ENCODE measurements at regions not wholly inside any gene's neighbourhood (a gene's known extent, or its start where the extent isn't known, plus 50 kb on each side); places are given as distances from the start of the nearest gene placed in this dataset.

GRCh38 chr1:4044967-4045366 is 144.9 kb upstream of the C1orf174 start:
- no peaks in the 10 kb centered on the region for H4K20me1 ChIP-seq (replicated peaks; ENCODE audit: control insufficient read depth, extremely low read depth, insufficient read depth, low read length)
- TF ChIP-seq POLR2A (IDR thresholded peaks at IDR 0.05; ENCODE audit: low read depth, low read length) (no peak), GATA2 (IDR thresholded peaks at IDR 0.05; ENCODE audit: insufficient read depth, insufficient read length, low read depth, low read length) (no peak), POLR2AphosphoS5 (IDR thresholded peaks at IDR 0.05; ENCODE audit: insufficient read depth, low read depth, low read length) (no peak), EZH2 (IDR thresholded peaks at IDR 0.05; ENCODE audit: borderline replicate concordance, low read depth, low read length, severe bottlenecking) (no peak), MAX (IDR thresholded peaks at IDR 0.05; ENCODE audit: insufficient read depth, insufficient read length) (no peak), CTCF (IDR thresholded peaks at IDR 0.05; ENCODE audit: extremely low read depth in 1 of 2, insufficient read depth in 1 of 2, low read depth in 1 of 2, low read length in 2 of 2) (no peak), JUN (IDR thresholded peaks at IDR 0.05; ENCODE audit: borderline replicate concordance, insufficient read depth, insufficient read length, low read depth) (no peak)
- no peaks in the 10 kb centered on the region for H3K27me3 ChIP-seq (ENCODE audit: control insufficient read depth in 2 of 2, insufficient read depth in 2 of 2, low read length in 2 of 2)
- intact Hi-C loops (cut with micrococcal nuclease), result no loop called here
- ChIA-PET POLR2A (no interaction called here), CTCF (no interaction called here)
- H3K9me3 ChIP-seq (replicated peaks; ENCODE audit: control insufficient read depth, insufficient read depth, low read length), result peaks cover 2% of the 10 kb centered on the region
- H3K79me2 ChIP-seq (ENCODE audit: control insufficient read depth, insufficient read depth, low read length), result no peaks in the 10 kb centered on the region
- no peaks in the 10 kb centered on the region for H3K9me1 ChIP-seq (replicated peaks; ENCODE audit: control insufficient read depth, extremely low read depth, insufficient read depth, low read length)
- H3K27ac ChIP-seq (ENCODE audit: insufficient read depth, low read depth, low read length), result no peak overlapping the region
- H3K36me3 ChIP-seq (ENCODE audit: control insufficient read depth in 2 of 2, extremely low read depth in 1 of 2, insufficient read depth in 2 of 2, low read length in 2 of 2), result no peaks in the 10 kb centered on the region
- dilution Hi-C loops (cut with MboI; ENCODE audit: extremely low pct_ligation_motif_present, low sequenced_read_pairs), result no loop called here
- H3K4me1 ChIP-seq (ENCODE audit: control insufficient read depth, extremely low read depth, insufficient read depth, low read length), result no peaks in the 10 kb centered on the region
- DNase-seq (ENCODE audit: low read depth, low spot score) (no peak), FAIRE-seq (no peak)
- no peak overlapping the region for H3K4me2 ChIP-seq (ENCODE audit: insufficient read depth, low read length)
- H3K4me3 ChIP-seq (replicated peaks in 1 of 3; ENCODE audit: insufficient read depth in 1 of 3, low read depth in 1 of 3, low read length in 3 of 3), result no peak overlapping the region
- H3K9ac ChIP-seq (replicated peaks; ENCODE audit: extremely low read depth, insufficient read depth, low read length), result no peak overlapping the region
- no peak overlapping the region for H2AFZ ChIP-seq (ENCODE audit: low read depth, low read length)
- no TSS peak for BruUV-seq (replicated peaks)
